Cardiac fibroblast (primary cell): ENCODE measurements at regions not wholly inside any gene's neighbourhood (a gene's known extent, or its start where the extent isn't known, plus 50 kb on each side); places are given as distances from the start of the nearest gene placed in this dataset.

Experiments used
- DNase-seq, 2 donors: peaks; one replicate each; pipeline versions ENCODE4 v3.0.0 to v3.0.0-alpha.2; 2010; ENCODE audit warnings: low read depth in 2 of 2
- H3K4me3 ChIP-seq, 2 donors: replicated peaks in 1 of 2; 1 replicate in 1 of 2; 2 replicates in 1 of 2; pipeline ENCODE4 v1.5.1; 2011; ENCODE audit warnings: low read depth in 2 of 2, low read length in 2 of 2, mild to moderate bottlenecking in 2 of 2, moderate library complexity in 1 of 2
- CTCF ChIP-seq: IDR thresholded peaks from one replicate; pipeline ENCODE4 v1.5.1; 2011; ENCODE audit warnings: low read depth, mild to moderate bottlenecking, low read length, inconsistent platforms

DNA sequence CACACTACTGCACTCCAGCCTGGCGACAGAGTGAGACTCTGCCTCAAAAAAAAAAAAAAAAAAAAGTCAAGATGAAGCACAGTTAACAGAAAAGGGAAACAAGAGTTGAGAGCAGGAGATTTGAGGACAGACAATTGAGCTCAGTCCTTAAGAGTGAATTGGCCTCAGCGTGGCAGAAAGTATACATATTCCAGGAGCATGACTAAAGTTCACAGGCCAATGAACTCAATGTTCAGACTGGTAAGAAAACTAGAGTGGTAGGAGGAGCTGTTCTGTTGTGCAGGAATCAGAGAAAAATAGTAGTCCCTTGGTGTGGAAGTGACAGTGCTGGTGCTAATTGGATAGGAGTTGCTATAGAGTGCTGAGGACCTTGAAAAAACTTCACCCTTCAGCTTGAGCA, 60.0 kb downstream of the NRN1 start:
- no peak overlapping the region for H3K4me3 ChIP-seq
- TF ChIP-seq CTCF: no peak
- no peak for DNase-seq

GRCh38 chr6:5946181-5946580, 60.5 kb downstream of the NRN1 start:
- DNase-seq: no peak
- no peak overlapping the region for H3K4me3 ChIP-seq
- TF ChIP-seq CTCF: no peak

DNA sequence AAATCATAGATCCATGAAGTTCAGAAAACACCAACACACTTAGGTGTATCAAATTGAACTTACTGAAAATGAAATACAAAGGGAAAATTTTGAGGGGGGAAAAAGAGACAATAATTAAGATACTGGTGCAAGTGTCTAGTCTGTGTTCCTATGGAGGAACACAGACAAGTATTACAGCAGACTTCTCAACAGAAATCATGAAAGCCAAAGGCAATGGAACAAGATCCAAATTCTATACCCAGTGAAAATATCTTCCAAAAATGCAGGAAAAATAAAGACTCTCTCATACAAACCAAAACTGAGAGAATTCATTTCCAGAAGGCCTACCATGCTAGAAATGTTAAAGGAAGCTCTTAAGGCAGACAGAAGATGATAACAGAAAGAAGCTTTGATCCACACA, 63.1 kb downstream of the NRN1 start:
- TF ChIP-seq CTCF: no peak
- H3K4me3 ChIP-seq: no peak overlapping the region

DNA sequence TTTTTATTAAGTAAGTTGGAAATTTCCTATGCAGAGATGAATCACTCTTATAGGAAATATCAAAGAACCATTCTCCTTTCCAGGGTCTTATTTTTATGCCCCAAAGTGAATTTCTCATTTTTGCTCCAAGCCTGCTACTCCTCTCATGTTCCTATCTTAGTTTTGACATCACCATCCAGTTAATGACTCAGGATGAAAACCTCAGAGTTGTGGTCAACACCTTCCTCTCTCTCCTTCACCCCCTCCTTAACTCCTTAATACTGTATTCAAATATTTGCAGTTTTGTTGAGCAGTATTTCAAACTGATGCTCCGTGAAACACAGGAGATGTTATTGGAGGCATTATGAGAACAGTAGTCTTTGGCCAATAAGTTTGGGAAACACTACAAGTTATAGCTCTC, 64.1 kb downstream of the NRN1 start:
- H3K4me3 ChIP-seq: no peak overlapping the region
- TF ChIP-seq CTCF: no peak
- DNase-seq: no peak

More for the DNA sequence above, 63.1 kb downstream of the NRN1 start:
- DNase-seq: no peak

DNA sequence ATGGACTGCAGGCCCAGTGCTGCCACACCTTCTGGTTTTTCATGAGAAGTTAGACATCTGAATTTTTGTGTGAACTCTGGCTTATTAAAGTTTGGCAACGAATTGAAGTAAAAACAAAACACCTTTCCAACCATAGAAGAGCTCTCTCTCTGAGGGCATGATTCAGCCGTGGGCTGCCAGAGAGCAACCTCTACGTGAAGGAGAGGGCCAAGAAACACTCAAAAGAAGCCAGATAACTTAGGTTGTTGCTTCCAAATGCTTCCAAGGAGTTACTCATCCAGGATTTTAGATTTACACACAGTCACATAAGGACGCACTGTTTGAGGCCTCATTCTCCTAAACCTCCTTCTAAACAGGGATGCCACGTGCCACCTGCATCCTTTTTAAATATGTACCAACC, 65.5 kb downstream of the NRN1 start:
- no peak for TF ChIP-seq CTCF
- no peak overlapping the region for H3K4me3 ChIP-seq
- DNase-seq: peak; percentile 5 to 36

- no peak for DNase-seq
- no peak for TF ChIP-seq CTCF
- no peak overlapping the region for H3K4me3 ChIP-seq
These were observed 67.8 kb downstream of the NRN1 start for GRCh38 chr6:5938934-5939333.

GRCh38 chr6:5937936-5938706, 68.6 kb downstream of the NRN1 start:
- no peak for TF ChIP-seq CTCF
- no peak for DNase-seq
- no peak overlapping the region for H3K4me3 ChIP-seq
